ENCODE measurements at regions not wholly inside any gene's neighbourhood (a gene's known extent, or its start where the extent isn't known, plus 50 kb on each side); places are given as distances from the start of the nearest gene placed in this dataset.
"Not testable (repeated sequence)": the region's sequence is repeated elsewhere in the genome, so short reads cannot be mapped to it uniquely, and the experiment has no call there.

GRCh38 chr7:84813376-84813775, 373.5 kb downstream of the SEMA3D start:
- DNase-seq: no peak

- DNase-seq: no peak
These were observed 374.8 kb downstream of the SEMA3D start for GRCh38 chr7:84812021-84812420.

- no peak for DNase-seq
These were observed 375.5 kb downstream of the SEMA3D start for GRCh38 chr7:84811362-84811761.

GRCh38 chr7:84809877-84810276, 377.0 kb downstream of the SEMA3D start:
- DNase-seq: no peak

- no peak for DNase-seq
These were observed 382.9 kb downstream of the SEMA3D start for GRCh38 chr7:84803979-84804378.

- DNase-seq: no peak
These were observed 385.5 kb downstream of the SEMA3D start for GRCh38 chr7:84801396-84801795.

- no peak for DNase-seq
These were observed 386.0 kb downstream of the SEMA3D start for GRCh38 chr7:84800846-84801245.

- DNase-seq: no peak
These were observed 387.8 kb downstream of the SEMA3D start for GRCh38 chr7:84799106-84799505.

- no peak for DNase-seq
These were observed 394.5 kb downstream of the SEMA3D start for GRCh38 chr7:84792231-84792893.

- DNase-seq: no peak
These were observed 396.0 kb downstream of the SEMA3D start for GRCh38 chr7:84790882-84791281.

- no peak for DNase-seq
These were observed 400.8 kb downstream of the SEMA3D start for GRCh38 chr7:84786073-84786472.

- no peak for DNase-seq
These were observed 402.4 kb downstream of the SEMA3D start for GRCh38 chr7:84784450-84784849.

GRCh38 chr7:84783141-84783778, 403.6 kb downstream of the SEMA3D start:
- no peak for DNase-seq

- DNase-seq: no peak
These were observed 405.0 kb downstream of the SEMA3D start for GRCh38 chr7:84781838-84782237.

- no peak for DNase-seq
These were observed 406.4 kb downstream of the SEMA3D start for GRCh38 chr7:84780158-84781124.

- no peak for DNase-seq
These were observed 429.1 kb downstream of the SEMA3D start for GRCh38 chr7:84757761-84758160.

GRCh38 chr7:84746353-84746752, 440.5 kb downstream of the SEMA3D start:
- DNase-seq: no peak

GRCh38 chr7:84744385-84744784, 442.5 kb downstream of the SEMA3D start:
- no peak for DNase-seq

- no peak for DNase-seq
These were observed 448.2 kb downstream of the SEMA3D start for GRCh38 chr7:84738583-84739150.

- DNase-seq: no peak
These were observed 451.2 kb downstream of the SEMA3D start for GRCh38 chr7:84735677-84736076.

- DNase-seq: no peak
These were observed 451.8 kb downstream of the SEMA3D start for GRCh38 chr7:84735011-84735410.

GRCh38 chr7:84733976-84734375, 452.9 kb downstream of the SEMA3D start:
- not testable (repeated sequence) for DNase-seq

GRCh38 chr7:84730864-84731263, 456.0 kb downstream of the SEMA3D start:
- DNase-seq: not testable (repeated sequence)

Data from SHP77 treated with DMSO at 0.1 percent for 48 hours (cell line).